Fibroblast of skin of scalp (primary cell): ENCODE measurements at regions not wholly inside any gene's neighbourhood (a gene's known extent, or its start where the extent isn't known, plus 50 kb on each side); places are given as distances from the start of the nearest gene placed in this dataset.

Experiments
- DNase-seq: peaks from one replicate; pipeline ENCODE4 v3.0.0-alpha.2; 2013

DNA sequence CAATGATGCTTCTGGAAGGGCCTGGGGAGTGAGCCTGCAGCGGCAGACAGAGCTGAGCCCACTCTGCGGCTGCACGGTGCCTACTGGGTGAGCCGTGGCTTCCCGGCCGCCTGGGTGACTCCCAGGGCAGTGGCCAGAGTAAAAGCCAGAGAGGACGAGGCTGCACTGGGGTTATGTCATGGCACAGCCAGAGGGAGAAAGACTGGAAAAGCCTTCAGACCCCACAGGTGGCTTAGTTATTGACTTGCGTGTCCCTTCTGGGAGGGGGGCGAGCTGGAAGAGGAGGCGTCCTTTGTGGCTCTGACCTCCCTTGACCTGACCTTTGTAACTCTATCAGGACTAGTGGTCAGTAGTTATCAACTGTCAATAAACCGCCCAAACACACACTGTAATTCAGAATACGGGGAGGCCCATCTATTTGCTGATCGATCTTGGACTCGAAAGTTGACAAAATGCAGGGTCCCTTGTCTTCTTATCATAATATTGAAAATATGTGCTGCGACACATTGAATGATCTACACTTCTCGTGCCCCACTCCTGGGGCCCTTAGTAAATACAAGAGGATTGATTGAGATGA lies 385.9 kb upstream of the ZFHX3 start:
- DNase-seq: no peak

DNA sequence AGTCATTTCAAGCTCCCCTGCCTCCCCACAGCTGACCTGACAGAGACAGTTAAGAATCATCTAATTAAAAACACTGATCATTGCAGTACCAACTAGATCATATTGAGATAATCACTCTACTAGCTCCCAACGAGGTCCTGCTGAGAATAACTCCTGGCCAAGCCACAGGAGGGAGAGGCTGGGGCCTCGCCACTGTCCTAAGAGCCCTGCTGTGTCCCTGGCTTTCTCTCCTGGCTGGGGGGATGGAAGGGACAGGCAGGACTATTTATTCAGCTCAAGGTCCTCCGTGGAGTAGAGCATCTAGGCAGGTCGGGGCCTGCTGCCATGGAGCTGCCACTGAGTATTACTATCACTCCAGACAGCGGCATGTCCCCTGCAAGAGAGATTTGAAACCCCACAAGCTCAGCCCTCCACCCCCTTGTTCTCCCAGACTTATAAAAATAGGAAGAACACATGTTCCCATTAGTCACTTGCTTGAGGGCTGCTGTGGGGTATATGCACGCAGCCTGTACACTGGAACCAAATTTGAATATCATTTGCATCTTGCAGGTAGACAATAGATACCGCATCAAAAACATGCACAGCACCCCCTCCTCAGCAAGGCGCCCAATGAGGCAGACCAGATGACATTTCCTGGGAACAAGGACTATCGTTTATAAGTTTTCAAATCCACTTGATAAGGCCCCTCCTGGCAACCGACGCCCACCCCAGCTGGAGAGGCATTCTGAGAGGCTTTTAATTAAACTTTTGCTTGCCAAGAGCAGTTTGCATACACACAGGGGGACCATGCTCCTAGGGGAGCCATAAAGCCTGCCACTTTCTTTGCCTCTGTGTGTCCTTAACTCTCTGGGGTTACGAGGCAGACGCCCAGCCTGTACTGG lies 385.2 kb upstream of the ZFHX3 start:
- no peak for DNase-seq

DNA sequence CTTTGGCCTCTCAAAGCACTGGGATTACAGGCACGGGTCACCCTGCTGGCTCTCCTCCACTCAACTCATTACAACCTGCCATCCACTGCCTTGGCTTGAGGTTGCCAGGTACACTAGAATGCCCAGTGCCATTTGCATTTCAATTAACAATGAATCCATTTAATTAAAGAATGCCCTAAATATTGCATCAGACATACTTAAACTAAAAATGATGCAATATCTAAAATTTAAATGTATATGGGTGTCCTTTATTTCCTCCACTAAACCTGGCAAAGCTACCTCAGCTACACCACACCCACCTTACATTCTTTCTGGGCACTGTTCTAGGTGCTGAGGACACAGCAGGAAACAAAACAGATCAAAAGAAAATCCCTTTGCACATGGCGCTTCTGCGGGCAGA lies 382.2 kb upstream of the ZFHX3 start:
- DNase-seq: no peak

DNA sequence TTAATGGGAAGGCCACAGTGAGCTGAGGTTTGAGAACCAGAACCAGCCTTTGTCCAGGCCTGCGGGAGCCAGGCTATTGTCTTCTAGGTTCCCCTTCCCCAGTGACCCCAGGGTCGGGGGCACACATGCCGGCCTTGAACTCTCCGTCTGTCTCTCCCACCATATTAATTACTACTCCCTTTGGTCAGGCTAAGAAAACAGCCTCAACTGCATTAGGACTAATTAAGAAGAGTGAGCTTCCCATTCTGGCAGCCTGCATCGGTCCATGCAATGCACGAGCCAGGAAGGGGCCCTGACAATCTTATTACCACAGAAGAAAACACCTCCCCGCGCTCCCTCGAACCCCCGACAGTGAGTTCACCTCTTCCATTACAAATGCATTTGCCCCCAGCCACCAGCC lies 380.2 kb upstream of the ZFHX3 start:
- no peak for DNase-seq

DNA sequence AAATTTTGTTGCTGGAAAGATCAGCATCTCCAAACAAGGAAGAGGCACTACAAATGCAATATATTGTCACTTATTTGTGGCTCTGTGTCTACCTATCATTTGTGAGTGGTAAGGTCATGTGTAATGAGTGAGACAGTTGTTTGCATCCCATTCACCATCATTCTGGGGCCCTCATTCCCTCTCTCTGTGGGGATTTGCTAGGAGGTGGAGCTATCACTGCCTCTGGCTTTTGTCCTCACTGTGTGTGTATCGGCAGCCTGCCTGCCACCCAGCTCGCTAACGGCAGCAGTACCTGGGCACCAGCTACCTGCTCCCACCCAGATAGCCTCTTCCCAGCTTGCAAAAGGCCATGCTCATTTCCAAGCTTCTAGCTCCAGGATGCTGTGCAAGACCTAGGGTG lies 379.2 kb upstream of the ZFHX3 start:
- DNase-seq: no peak

DNA sequence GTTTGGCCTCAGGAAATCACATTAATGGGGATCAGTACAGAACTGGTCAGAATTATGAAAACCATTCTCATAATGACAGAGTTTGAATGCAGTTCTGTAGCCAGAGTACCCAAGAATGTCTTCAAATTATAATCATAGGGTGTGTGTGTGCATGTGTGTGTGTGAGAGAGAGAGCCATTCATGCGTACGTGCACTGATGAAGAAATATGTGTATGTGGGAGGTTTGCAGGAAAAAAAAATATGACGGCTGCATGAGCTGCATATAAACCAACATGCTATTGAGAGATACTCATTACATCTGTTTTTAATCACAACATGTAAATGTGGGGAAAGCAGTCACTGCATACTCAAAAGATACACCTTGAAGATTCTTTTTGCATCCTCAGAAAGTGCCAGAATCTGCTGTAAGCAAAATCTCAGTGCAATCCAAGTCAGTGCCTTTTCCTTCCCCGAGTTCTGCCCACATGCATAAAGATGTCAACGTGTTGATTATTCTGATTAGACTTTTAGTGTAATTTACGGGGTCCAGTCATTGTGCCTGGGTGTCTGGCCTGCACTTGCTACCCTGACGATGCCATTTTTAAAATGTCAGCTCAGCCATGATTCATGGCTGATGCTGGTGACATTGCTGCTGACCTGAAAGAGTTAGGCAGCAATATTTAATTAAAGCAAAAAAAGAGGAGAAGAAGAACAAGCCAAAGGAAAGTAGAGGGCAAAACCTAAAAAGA lies 378.7 kb upstream of the ZFHX3 start:
- no peak for DNase-seq

DNA sequence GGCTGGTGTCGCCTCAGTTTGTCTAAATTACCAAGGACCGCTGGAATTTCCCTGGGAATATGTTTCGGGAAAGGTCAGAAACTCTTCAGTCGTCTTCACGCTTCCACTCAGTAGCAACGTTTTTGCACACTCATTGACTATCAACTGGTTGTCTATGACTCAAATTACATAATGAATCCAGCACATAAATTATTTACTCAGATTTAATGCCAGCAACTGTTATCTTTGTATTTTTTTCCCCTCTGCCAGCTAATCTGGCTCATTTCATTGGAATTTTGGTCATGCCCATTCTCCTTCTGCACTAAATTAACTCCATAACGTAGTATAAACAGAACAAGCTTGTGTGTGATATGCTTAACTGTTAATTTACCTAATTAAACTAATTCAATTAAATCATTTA lies 372.7 kb upstream of the ZFHX3 start:
- DNase-seq: no peak

DNA sequence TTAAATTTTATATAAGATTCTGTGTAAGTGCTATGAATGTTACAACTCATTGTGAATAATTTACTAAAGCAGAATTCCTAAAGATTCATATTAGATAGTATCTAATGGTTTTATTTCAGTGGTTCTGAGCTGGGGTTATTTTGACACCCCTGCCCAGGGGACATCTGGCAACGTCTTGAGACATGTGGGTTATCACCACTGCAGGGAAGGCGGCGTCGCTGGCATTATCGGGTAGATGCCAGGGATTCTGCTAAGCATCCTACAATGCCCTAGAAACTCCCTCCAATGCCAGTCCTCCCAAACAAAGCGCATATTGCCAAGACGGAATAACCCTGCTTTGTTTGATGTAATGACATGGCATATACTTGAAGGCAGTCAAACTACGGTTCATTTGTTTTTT lies 372.3 kb upstream of the ZFHX3 start:
- no peak for DNase-seq

DNA sequence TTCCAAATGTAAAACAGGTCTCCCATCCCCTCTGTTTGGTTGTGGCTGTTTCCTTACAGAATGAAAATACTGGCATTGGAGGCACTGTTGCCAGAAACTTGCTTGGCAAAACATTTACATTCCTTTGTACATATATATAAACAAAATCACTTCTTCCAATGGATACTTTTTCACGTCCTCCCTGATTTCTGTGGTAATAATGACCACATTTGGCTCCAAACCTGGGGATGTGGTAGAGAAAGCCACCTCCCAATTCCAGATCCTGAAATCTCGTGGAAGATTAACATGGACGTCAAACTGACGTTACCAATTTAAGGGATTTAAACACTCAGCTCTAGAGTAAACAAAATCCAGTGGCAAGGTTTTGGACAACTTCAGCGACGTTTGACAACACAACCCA lies 370.8 kb upstream of the ZFHX3 start:
- DNase-seq: peak; percentile 53

DNA sequence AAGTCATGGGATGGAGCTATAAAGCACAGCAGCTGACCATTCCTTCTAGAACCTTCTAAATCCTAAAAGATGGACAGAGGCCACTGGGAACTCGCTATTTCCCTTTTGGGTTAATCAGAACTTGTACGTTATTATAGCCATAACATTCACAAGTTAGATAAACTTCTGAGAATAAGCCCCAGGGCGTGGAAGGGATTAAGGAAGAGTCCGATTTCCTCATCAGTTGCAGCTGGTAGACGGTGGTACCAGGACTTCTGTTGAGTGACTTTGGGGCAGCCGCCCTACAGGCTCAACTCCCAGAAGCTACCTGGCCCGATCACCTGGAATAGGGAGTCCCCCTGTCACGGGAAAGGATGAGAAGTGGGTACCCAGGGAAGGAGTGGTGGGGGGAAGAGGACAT lies 370.1 kb upstream of the ZFHX3 start:
- DNase-seq: no peak

DNA sequence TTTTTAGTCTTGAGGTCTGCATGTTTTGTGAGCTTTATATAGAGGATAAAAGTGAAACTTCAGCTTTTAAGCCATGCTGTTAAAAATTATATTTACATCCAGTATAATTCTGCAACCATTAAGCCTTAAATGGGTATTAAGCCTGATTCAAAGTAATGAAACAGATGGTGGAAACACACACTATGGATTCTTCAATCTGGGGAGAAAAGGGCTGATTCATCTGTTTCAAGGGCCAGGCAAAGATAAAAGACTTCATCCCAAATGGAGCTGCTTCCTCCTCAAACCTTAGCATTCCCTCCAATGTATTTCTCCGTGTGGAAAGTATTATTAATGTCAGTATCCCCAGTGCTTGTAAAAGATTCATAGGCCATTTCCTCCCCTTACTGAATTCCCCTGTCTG lies 367.4 kb upstream of the ZFHX3 start:
- no peak for DNase-seq

DNA sequence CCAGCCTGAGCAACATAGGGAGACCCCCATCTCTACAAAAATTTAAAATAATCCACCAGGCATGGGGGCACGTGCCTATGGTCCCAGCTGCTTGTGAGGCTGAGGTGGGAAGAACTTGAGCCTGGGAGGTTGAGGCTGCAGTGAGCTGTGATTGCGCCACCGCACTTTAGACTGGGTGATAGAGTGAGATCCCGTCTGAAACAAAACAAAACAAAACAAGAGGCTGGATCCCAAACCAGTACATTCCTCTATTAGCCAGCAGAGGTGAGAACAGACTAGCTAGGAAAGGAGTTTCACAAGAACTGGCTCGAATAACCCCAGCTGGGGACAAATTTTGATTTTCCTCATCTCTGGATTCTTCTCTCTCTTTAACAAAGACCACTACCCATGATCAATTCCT lies 366.7 kb upstream of the ZFHX3 start:
- DNase-seq: no peak

DNA sequence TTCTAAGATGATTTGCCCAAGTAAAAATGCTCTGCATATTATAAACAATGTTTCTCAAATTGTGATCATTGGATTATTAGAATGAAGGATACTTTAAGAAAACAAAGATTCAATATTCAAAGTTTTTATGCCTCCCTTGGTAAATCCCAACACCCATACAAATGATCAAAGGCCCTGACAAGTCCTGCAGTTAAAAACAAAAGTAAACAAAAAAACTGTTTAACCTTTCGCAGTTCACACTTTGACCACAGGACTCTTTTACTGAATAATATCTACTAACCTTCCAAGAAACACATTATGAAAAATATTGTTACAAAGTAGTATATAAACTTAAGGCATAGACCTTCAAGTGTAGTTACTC lies 365.9 kb upstream of the ZFHX3 start:
- DNase-seq: no peak

DNA sequence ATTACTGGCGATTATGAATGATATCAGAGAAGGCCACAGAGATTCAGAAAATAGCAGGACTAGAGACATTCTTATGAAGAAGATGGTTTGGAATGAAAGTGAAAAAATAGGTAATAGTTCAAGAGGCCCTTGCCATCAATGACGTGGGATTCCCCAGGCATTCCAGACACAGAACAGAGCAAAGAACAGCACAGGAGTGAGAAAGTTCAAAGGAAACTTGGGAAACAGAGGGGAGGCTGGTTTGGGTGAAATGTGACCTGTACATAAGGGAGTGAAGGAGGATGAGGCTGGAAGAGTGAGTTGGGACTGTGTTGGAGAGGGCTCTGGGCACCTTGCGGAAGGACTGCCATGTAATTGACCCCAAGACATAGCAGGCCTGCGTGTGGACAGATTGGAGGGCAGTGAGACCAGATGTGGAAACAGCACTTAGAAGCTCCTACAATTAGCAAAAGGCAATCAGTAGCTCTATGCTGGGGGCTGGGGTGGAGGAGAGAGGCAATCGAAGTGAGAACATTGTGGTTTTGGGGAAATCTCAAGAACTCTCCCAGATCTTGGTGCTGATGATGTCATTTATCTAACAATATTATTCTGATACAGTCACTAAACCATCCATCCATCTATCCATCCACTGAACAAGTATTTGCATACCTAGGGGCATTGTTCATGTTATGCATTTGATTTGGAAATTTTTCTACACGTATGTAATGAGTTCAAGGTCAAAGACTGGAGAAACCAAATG lies 365.3 kb upstream of the ZFHX3 start:
- no peak for DNase-seq

DNA sequence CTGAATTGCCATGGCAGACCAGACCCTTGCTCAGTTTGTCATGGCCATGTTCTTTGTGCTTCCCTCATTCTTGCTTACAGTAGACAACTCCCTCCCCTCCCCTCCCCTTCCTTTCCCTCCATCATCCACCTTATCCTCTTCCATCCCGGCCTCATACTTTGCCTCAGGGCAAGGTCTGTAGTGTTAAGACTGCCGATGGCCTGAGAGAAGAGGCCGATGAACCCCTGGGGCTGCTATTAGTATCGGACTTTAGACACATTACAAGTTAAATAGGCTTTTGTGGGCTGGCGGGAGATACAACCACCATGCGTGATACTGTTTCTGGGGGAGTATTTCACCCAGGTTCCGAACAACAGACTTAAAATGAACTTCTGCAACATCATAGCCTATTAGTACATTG lies 364.5 kb upstream of the ZFHX3 start:
- no peak for DNase-seq

DNA sequence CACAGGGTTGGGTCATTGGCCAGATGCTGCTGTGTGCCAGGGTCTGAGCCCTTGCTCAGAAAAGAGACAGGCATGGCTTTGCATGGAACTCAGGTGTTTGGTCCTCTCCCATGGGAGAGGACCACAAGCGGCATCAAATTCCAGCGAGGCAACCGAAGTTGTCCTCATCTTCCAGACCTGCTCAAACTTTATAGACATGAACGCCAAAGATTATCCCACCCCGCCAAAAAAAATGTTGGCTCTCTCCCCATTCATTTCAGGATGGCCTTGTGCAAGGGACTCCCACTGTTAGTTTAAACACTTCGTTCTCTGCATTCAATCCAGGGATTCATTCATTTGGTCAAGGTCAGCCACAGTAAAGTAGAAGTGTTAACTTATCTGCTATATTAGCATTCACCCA lies 360.8 kb upstream of the ZFHX3 start:
- DNase-seq: no peak

DNA sequence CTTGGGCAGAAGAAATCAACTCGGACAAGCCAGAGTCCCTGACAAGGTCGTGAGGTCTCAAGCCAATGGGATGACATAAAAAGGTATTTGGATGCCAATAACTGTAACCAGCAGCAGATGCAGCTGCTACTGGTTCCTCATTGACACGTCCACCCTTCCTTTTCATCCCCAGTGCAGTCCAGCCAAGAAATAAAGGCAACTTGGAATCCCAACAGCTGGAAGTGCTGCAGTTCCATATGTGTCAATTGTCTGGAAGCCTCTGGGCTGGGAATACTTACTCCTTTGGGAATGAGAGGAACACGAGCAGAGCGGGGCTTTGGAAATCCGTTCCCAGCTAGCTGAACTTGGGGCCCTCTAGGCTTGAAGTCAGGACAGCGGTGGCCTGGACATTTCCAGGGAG lies 360.4 kb upstream of the ZFHX3 start:
- DNase-seq: no peak

DNA sequence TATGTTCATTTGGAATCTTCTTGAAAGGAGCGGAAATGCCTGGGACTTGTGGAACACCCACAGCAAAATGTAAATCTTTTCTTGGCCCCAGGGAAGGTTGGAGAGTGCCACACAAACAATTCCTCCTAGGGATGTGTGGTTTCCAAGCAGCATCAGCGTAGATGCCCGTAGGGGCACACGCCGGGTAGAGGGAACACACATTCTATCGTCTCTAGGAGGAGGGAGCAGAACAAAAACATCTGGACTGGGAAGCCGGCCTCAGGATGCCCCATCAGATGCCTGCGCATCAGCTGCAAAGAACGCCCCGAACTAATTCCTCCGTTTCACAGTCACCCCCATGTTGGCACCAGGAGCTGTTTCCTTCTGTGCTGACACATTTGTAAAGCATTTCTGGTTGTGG lies 357.9 kb upstream of the ZFHX3 start:
- peak; percentile 81 for DNase-seq

DNA sequence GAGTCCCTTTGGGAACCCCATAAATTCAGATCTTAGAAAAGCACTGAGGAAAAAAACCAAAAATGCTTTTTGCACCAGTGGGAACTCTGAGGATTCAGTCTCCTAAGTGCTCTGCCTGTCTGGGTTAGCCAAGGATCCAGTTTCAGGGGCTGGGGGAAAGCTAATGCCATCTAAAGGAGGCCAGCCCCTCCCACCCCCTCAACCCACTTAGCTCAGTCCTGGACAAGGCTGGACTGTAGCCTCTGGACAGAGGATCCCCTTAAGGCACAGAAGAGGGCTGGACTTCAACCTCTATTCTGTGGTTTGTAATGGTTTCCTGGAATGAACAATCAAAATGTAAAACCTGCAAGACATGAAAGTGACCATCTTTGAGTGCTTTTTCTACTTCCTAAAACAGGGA lies 356.1 kb upstream of the ZFHX3 start:
- no peak for DNase-seq

DNA sequence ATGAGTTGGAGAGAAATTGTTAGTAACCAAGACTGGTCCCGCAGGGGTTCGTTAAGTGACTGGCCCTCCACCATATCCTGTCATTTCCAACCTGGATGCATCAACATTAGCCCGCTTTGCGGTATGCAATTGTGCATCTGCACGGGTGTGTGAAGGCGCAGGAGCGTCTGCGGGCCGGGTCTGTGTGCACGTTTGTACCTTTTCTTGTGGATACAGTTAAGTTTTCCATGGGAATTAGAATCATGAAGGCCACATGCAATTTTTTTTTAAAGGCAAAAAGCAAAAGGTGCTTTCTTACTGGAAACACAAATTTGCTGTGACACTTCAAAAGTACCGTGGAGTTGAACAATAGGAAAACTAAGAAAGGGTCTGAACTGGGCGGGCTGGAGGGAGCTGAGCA lies 355.4 kb upstream of the ZFHX3 start:
- no peak for DNase-seq

DNA sequence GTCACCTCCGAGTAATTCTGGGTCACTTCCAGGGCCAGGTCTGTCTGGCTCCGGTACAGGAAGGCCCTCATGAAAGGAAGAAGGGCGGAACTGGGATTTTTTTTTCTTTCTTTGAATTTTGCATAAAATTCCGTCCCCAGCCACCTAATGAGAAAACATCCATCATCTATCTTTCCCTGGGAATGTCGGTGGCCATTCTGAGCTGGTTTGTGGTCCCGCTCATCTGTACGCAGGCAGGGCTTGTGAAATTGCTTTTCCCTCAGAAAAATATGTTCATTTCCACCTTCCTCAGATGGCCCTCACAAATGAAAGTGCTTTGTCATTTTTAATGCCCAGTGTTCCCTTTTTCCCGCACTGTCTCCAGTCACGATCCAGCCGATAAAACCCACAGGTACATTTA lies 353.0 kb upstream of the ZFHX3 start:
- no peak for DNase-seq

DNA sequence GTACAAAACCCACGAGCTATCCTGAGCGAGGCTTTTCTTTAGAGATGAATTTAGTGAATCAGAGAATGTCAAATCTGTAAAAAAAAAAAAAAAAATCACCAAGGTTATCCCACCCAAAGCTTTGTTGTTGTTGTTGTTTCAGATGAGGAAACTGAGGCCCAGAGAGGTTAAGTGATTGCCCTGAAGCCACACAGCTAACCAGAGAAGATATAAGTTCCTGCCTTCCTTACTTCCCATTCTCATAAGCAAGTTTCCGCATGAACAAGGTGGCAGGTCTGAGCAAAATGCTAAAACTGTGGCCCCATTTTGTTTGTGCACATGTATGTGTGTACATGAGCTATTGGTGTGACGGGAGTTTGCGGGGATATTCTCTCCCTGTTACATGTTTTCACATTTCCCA lies 352.1 kb upstream of the ZFHX3 start:
- DNase-seq: no peak

DNA sequence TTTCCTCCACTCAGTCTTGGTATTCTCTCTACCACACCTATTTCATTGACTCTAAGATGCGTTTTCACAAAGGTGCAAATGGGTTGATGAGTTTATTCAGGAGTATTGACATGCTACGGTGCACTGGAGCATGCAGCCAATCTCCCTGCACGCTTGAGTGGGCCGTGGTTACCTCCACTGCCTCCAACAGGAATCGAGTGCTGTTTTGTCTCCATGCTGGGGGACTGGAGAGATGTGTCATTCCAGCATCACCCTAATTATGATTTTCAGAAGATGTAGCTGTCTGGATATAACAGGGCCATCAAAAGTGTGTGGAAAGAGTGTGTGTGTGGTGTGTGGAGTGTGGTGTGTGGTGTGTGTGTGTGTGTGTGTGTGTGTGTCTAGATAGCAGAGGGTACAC lies 351.6 kb upstream of the ZFHX3 start:
- DNase-seq: no peak
